Sigmoid colon (tissue), 6 donors: ENCODE measurements at regions not wholly inside any gene's neighbourhood (a gene's known extent, or its start where the extent isn't known, plus 50 kb on each side); places are given as distances from the start of the nearest gene placed in this dataset.

ENCODE experiments used
- DNase-seq: peaks from one replicate; pipeline ENCODE4 v3.0.0-alpha.2; 2019
- H3K27ac ChIP-seq, 4 donors: fragments of 200-600 bp; sonication (generic); one replicate each; pipeline ENCODE4 v1.5.1; 2016 to 2019; ENCODE audit warnings: mild to moderate bottlenecking in 1 of 4
- H3K27me3 ChIP-seq, 3 donors: fragments of 200-600 bp; sonication (generic); one replicate each; pipeline ENCODE4 v1.5.1; 2019; ENCODE audit warnings: mild to moderate bottlenecking in 1 of 3
- H3K36me3 ChIP-seq, 4 donors: fragments of 200-600 bp; sonication (generic); one replicate each; pipeline ENCODE4 v1.5.1; 2016 to 2019
- H3K4me1 ChIP-seq, 4 donors: fragments of 200-600 bp; sonication (generic); one replicate each; pipeline ENCODE4 v1.5.1; 2017 to 2019
- H3K4me3 ChIP-seq, 4 donors: fragments of 200-600 bp; sonication (generic); one replicate each; pipeline ENCODE4 v1.5.1; 2017 to 2019; ENCODE audit warnings: mild to moderate bottlenecking in 2 of 4, moderate library complexity in 1 of 4
- H3K9me3 ChIP-seq, 4 donors: fragments of 200-600 bp in 3 of 4; sonication (generic) in 3 of 4; one replicate each; pipeline versions ENCODE4 v1.5.1 to v1.6.1; 2013 to 2019
- CTCF ChIP-seq, 4 experiments: fragments of 450-650 bp in 3 of 4; fragments of 200-600 bp in 1 of 4; IDR thresholded peaks; one replicate each; pipeline ENCODE4 v1.5.1; 2016 to 2019; ENCODE audit warnings: antibody characterized with exemption in 4 of 4, mild to moderate bottlenecking in 3 of 4, moderate library complexity in 2 of 4
- EP300 ChIP-seq, 4 donors: sonication (generic); formaldehyde crosslinking; IDR thresholded peaks; one replicate each; pipeline ENCODE4 v1.6.1; 2017; ENCODE audit warnings: antibody characterized with exemption in 4 of 4
- POLR2A ChIP-seq, 2 donors: fragments of 450-650 bp; IDR thresholded peaks; one replicate each; pipeline ENCODE4 v1.6.1; 2016; ENCODE audit warnings: antibody characterized with exemption in 2 of 2, mild to moderate bottlenecking in 2 of 2, moderate library complexity in 2 of 2
- POLR2AphosphoS5 ChIP-seq, 4 donors: sonication (generic); formaldehyde crosslinking; IDR thresholded peaks; one replicate each; pipeline ENCODE4 v1.6.1; 2017; ENCODE audit warnings: antibody characterized with exemption in 4 of 4
- WGBS, 2 donors: extraction: QIAGEN DNeasy Blood & Tissue Kit; methylation state at CpG; one replicate each; pipeline ENCODE4 v1.1.7; 2013; 5-methylcytosine and 5-hydroxymethylcytosine counted together
- intact Hi-C: fragments of 100-400 bp; cut with DNase I; formaldehyde crosslinking; loops from one replicate; pipeline ENCODE4 v1.15.1; 2023
- donor health status: healthy with polysubstance abuse.
- donor health status: healthy.

DNA sequence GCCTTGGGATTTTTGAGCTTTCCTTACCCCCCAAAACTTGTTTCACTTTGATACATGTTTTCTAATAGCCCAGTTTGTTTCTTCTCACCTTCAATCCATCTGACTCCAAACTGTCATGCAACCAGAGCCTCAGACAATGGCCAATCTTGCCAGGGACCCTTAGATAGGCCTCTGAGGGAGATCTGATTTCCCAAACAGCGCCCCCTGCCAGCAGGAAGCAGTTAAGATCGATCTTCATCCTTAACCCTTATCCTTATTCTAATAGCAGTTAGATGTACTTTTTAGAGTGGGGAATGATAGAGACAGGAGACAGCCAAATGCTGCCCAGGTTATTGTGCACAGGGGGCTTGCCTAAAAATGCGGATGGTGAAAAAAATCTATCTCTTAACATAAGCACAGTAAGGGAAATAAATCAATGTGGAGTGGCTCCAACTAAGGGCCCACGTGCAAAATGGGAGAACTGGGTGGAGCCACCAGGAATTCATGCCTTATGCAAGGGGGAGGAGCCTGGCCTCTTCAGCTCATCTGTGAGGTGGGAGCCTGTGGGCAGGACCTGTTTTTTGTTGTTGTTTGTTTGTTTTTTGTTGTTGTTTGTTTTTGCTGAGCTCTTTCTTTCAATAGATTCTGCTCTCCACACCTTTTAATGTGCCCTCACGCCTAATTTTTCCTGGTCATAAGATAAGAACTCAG lies 833.6 kb upstream of the AGA start:
- H3K4me3 ChIP-seq, result no peak overlapping the region
- WGBS, 2 donors, result 70 to 73% methylated on average over 5 of the region's 5 CpGs
- intact Hi-C loops, result no loop called here
- no peak for TF ChIP-seq POLR2A (IDR thresholded peaks at IDR 0.05)
- no peak for DNase-seq
- H3K9me3 ChIP-seq, result no peaks in the 10 kb centered on the region
- H3K27me3 ChIP-seq, result no peaks in the 10 kb centered on the region
- H3K36me3 ChIP-seq, result no peaks in the 10 kb centered on the region
- no peak overlapping the region for H3K27ac ChIP-seq
- H3K4me1 ChIP-seq, result no peaks in the 10 kb centered on the region

DNA sequence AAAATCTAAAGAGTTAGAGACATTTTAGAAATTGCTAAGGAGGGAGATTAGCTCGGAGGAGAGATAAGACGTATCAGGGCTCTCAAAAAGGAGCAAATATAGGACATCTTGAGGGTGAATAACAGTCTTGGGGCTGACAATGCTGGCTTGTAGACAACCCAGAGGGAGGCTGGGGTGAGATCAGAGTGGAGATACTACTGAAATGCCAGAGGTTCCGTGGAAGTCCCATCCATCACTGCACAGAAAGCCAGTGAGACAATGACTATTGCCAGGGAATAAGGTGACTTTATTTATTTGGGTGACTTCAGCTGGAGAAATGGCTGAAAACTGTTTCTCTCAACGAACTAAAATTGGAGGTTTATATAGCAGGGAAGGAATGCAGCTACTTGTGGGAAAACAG lies 838.1 kb upstream of the AGA start:
- Histone ChIP-seq H3K4me3 (no peak overlapping the region), H3K9me3 (no peaks in the 10 kb centered on the region), H3K4me1 (no peaks in the 10 kb centered on the region), H3K36me3 (no peaks in the 10 kb centered on the region), H3K27ac (no peak overlapping the region), H3K27me3 (no peaks in the 10 kb centered on the region)
- no peak for DNase-seq
- WGBS, 2 donors, result 67 to 73% methylated on average over 4 of the region's 4 CpGs
- intact Hi-C loops, result no loop called here
- TF ChIP-seq POLR2AphosphoS5 (IDR thresholded peaks at IDR 0.05) (no peak), CTCF (IDR thresholded peaks at IDR 0.05) (no peak), POLR2A (IDR thresholded peaks at IDR 0.05) (no peak), EP300 (IDR thresholded peaks at IDR 0.05) (no peak)

DNA sequence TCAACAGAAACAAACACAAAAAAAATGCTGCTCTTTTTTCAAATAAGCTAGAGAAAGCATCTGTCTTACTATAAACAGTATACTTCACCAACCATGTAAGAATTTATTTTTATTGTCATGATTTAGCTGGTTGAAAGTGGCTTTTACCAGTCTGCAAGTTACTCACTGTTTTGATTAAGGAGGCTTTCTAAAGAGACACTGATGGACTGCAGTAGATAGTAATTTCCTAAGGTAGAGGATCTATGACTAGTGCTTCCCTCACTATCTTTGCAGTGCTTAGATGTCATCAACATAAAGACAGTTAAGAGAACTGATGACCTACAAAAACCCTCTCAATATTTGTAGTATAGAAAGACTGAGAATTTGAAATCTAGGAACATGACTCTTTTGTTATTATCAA lies 846.2 kb upstream of the AGA start:
- Histone ChIP-seq H3K9me3 (no peaks in the 10 kb centered on the region), H3K27ac (no peak overlapping the region), H3K4me3 (no peak overlapping the region), H3K36me3 (no peaks in the 10 kb centered on the region), H3K4me1 (no peaks in the 10 kb centered on the region), H3K27me3 (no peaks in the 10 kb centered on the region)
- intact Hi-C loops, result no loop called here
- DNase-seq, result no peak
- TF ChIP-seq POLR2AphosphoS5 (IDR thresholded peaks at IDR 0.05) (no peak), POLR2A (IDR thresholded peaks at IDR 0.05) (no peak), EP300 (IDR thresholded peaks at IDR 0.05) (no peak), CTCF (IDR thresholded peaks at IDR 0.05) (no peak)

- Histone ChIP-seq H3K9me3 (no peaks in the 10 kb centered on the region), H3K4me3 (no peak overlapping the region), H3K27me3 (no peaks in the 10 kb centered on the region), H3K27ac (no peak overlapping the region), H3K36me3 (no peaks in the 10 kb centered on the region), H3K4me1 (no peaks in the 10 kb centered on the region)
- intact Hi-C loops, result no loop called here
- TF ChIP-seq CTCF (IDR thresholded peaks at IDR 0.05) (no peak), POLR2A (IDR thresholded peaks at IDR 0.05) (no peak), EP300 (IDR thresholded peaks at IDR 0.05) (no peak), POLR2AphosphoS5 (IDR thresholded peaks at IDR 0.05) (no peak)
- no peak for DNase-seq
- WGBS, 2 donors, result 87 to 92% methylated on average over 6 of the region's 6 CpGs
Measured at GRCh38 chr4:178293601-178294000, 851.4 kb upstream of the AGA start.

DNA sequence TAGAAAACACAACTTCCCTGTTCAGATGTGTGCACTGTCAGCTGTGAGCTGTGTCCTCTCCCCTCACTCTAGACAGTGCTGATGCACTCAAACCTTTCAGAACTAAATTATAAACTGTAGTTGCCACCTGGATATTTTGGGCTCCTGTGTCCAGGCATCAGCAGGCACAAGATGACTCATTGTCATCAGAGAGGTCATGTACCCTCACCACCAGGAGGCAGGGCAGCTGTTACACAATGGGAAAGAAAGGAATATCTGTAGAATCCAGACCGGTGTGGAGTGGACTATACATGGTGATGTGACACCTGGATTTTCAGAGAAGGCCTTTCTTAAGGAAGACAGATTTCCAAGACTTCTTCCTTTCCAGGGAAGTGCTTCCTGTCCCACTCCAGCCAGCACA lies 854.4 kb upstream of the AGA start:
- TF ChIP-seq EP300 (IDR thresholded peaks at IDR 0.05) (no peak), POLR2AphosphoS5 (IDR thresholded peaks at IDR 0.05) (no peak), POLR2A (IDR thresholded peaks at IDR 0.05) (no peak), CTCF (IDR thresholded peaks at IDR 0.05) (no peak)
- no peak overlapping the region for H3K4me3 ChIP-seq
- no peaks in the 10 kb centered on the region for H3K27me3 ChIP-seq
- H3K9me3 ChIP-seq, result no peaks in the 10 kb centered on the region
- no peak for DNase-seq
- 93 to 97% methylated on average over 1 of the region's 1 CpG for WGBS, 2 donors
- H3K27ac ChIP-seq, result no peak overlapping the region
- H3K36me3 ChIP-seq, result no peaks in the 10 kb centered on the region
- intact Hi-C loops, result no loop called here
- H3K4me1 ChIP-seq, result no peaks in the 10 kb centered on the region
